ENCODE measurements at regions not wholly inside any gene's neighbourhood (a gene's known extent, or its start where the extent isn't known, plus 50 kb on each side); places are given as distances from the start of the nearest gene placed in this dataset.

GRCh38 chr2:17146358-17146757 is 371.9 kb downstream of the RAD51AP2 start:
- intact Hi-C loops (cut with micrococcal nuclease; ENCODE audit: unreplicated experiment): no loop called here

GRCh38 chr2:17136877-17137276 is 381.4 kb downstream of the RAD51AP2 start:
- no peaks in the 10 kb centered on the region for H3K79me2 ChIP-seq (ENCODE audit: low read depth)
- H3K9me2 ChIP-seq (ENCODE audit: insufficient read depth): peaks cover 4% of the 10 kb centered on the region; the same call in 1 of the 2 replicates
- no TSS peak for BruUV-seq (replicated peaks)
- ChIA-PET CTCF (no interaction called here), POLR2A (ENCODE audit: unreplicated experiment) (no interaction called here)
- no peaks in the 10 kb centered on the region for H3K4me1 ChIP-seq (replicated peaks; ENCODE audit: insufficient read depth)
- intact Hi-C loops (cut with micrococcal nuclease; ENCODE audit: unreplicated experiment): no loop called here
- no peaks in the 10 kb centered on the region for H4K20me1 ChIP-seq (ENCODE audit: insufficient read depth)
- no peak overlapping the region for H3K27ac ChIP-seq
- no peak overlapping the region for H2AFZ ChIP-seq
- no peak for DNase-seq
- no peak overlapping the region for H3K4me3 ChIP-seq
- no peaks in the 10 kb centered on the region for H3F3A ChIP-seq (ENCODE audit: insufficient read depth, low read depth)
- H3K36me3 ChIP-seq (ENCODE audit: low read depth): no peaks in the 10 kb centered on the region
- no peaks in the 10 kb centered on the region for H3K9me3 ChIP-seq (ENCODE audit: insufficient read depth, low read depth)
- no peak overlapping the region for H3K4me2 ChIP-seq
- no peak for TF ChIP-seq CTCF (conservative IDR thresholded peaks at IDR 0.05)
- TF ChIP-seq EZH2 (IDR thresholded peaks at IDR 0.05; ENCODE audit: low read depth): no peak
- H3K27me3 ChIP-seq (ENCODE audit: insufficient read depth, low read depth): no peaks in the 10 kb centered on the region

More at GRCh38 chr2:17146358-17146757, 371.9 kb downstream of the RAD51AP2 start:
- H3K4me3 ChIP-seq: no peak overlapping the region
- no peaks in the 10 kb centered on the region for H3K36me3 ChIP-seq (ENCODE audit: low read depth)
- ChIA-PET CTCF (no interaction called here), POLR2A (ENCODE audit: unreplicated experiment) (no interaction called here)
- H3F3A ChIP-seq (ENCODE audit: insufficient read depth, low read depth): no peaks in the 10 kb centered on the region
- H3K79me2 ChIP-seq (ENCODE audit: low read depth): no peaks in the 10 kb centered on the region
- H3K27ac ChIP-seq: no peak overlapping the region
- no peak overlapping the region for H3K4me2 ChIP-seq
- no peaks in the 10 kb centered on the region for H3K9me3 ChIP-seq (ENCODE audit: insufficient read depth, low read depth)
- H4K20me1 ChIP-seq (ENCODE audit: insufficient read depth): no peaks in the 10 kb centered on the region
- H2AFZ ChIP-seq: no peak overlapping the region
- DNase-seq: no peak
- H3K27me3 ChIP-seq (ENCODE audit: insufficient read depth, low read depth): no peaks in the 10 kb centered on the region
- no peaks in the 10 kb centered on the region for H3K9me2 ChIP-seq (ENCODE audit: insufficient read depth)
- H3K4me1 ChIP-seq (replicated peaks; ENCODE audit: insufficient read depth): no peaks in the 10 kb centered on the region
- TF ChIP-seq EZH2 (IDR thresholded peaks at IDR 0.05; ENCODE audit: low read depth) (no peak), CTCF (conservative IDR thresholded peaks at IDR 0.05) (no peak)
- no TSS peak for BruUV-seq (replicated peaks)

GRCh38 chr2:17136231-17136630 is 382.0 kb downstream of the RAD51AP2 start:
- DNase-seq: no peak
- H3K27ac ChIP-seq: no peak overlapping the region
- H3F3A ChIP-seq (ENCODE audit: insufficient read depth, low read depth): no peaks in the 10 kb centered on the region
- ChIA-PET POLR2A (ENCODE audit: unreplicated experiment) (no interaction called here), CTCF (no interaction called here)
- H4K20me1 ChIP-seq (ENCODE audit: insufficient read depth): no peaks in the 10 kb centered on the region
- intact Hi-C loops (cut with micrococcal nuclease; ENCODE audit: unreplicated experiment): no loop called here
- no peak overlapping the region for H3K4me3 ChIP-seq
- no TSS peak for BruUV-seq (replicated peaks)
- no peaks in the 10 kb centered on the region for H3K4me1 ChIP-seq (replicated peaks; ENCODE audit: insufficient read depth)
- H3K9me2 ChIP-seq (ENCODE audit: insufficient read depth): peaks cover 6% of the 10 kb centered on the region; the same call in 1 of the 2 replicates
- H3K4me2 ChIP-seq: no peak overlapping the region
- H2AFZ ChIP-seq: peak overlapping the region; percentile 46; the same call in 1 of the 2 replicates
- TF ChIP-seq CTCF (conservative IDR thresholded peaks at IDR 0.05) (no peak), EZH2 (IDR thresholded peaks at IDR 0.05; ENCODE audit: low read depth) (no peak)
- H3K27me3 ChIP-seq (ENCODE audit: insufficient read depth, low read depth): no peaks in the 10 kb centered on the region
- no peaks in the 10 kb centered on the region for H3K9me3 ChIP-seq (ENCODE audit: insufficient read depth, low read depth)
- H3K36me3 ChIP-seq (ENCODE audit: low read depth): no peaks in the 10 kb centered on the region
- H3K79me2 ChIP-seq (ENCODE audit: low read depth): no peaks in the 10 kb centered on the region

All from PC-9 (cell line).